Keratinocyte (primary cell): ENCODE measurements at regions not wholly inside any gene's neighbourhood (a gene's known extent, or its start where the extent isn't known, plus 50 kb on each side); places are given as distances from the start of the nearest gene placed in this dataset.

Source experiments
- DNase-seq: peaks from one replicate; pipeline ENCODE4 v3.0.0-alpha.2; 2011; ENCODE audit warnings: low read depth, missing footprints, low spot score
- FAIRE-seq: peaks from 2 replicates; lab custom pipeline; 2011; peaks lifted over from hg19 to GRCh38; lab: Jason Lieb, UNC
- H2AFZ ChIP-seq: 2 replicates; pipeline ENCODE4 v1.6.0; 2012; ENCODE audit warnings: low read length, control low read depth, inconsistent platforms; ENCODE audit not compliant: control insufficient read depth
- H3K27ac ChIP-seq: 2 replicates; pipeline ENCODE4 v1.5.1; 2011; ENCODE audit warnings: low read length; ENCODE audit not compliant: control insufficient read depth, insufficient read depth
- H3K27me3 ChIP-seq: 3 replicates; pipeline ENCODE4 v1.6.0; 2011; ENCODE audit warnings: low read length; ENCODE audit not compliant: control insufficient read depth, insufficient read depth; ENCODE audit errors: extremely low read depth
- H3K36me3 ChIP-seq, 2 experiments: 2 replicates in 1 of 2; 3 replicates in 1 of 2; pipeline ENCODE4 v1.5.1; 2011; ENCODE audit warnings: low read length in 2 of 2, mild to moderate bottlenecking in 1 of 2; ENCODE audit not compliant: control insufficient read depth in 2 of 2, insufficient read depth in 2 of 2; ENCODE audit errors: extremely low read depth in 1 of 2
- H3K4me1 ChIP-seq: 3 replicates; pipeline ENCODE4 v1.5.1; 2011; ENCODE audit warnings: low read length; ENCODE audit not compliant: control insufficient read depth, insufficient read depth; ENCODE audit errors: extremely low read depth
- H3K4me2 ChIP-seq: 3 replicates; pipeline ENCODE4 v1.6.0; 2011; ENCODE audit warnings: low read depth, low read length; ENCODE audit not compliant: control insufficient read depth, insufficient read depth; ENCODE audit errors: extremely low read depth
- H3K4me3 ChIP-seq, 3 experiments: fragments of 200-600 bp in 1 of 3; sonication (generic) in 1 of 3; 2 replicates in 2 of 3; 3 replicates in 1 of 3; pipeline ENCODE4 v1.5.1; 2011 to 2016; ENCODE audit warnings: low read length in 3 of 3, mild to moderate bottlenecking in 3 of 3, control low read depth in 2 of 3, inconsistent platforms in 1 of 3, low read depth in 1 of 3, mixed read lengths in 1 of 3, mixed run types in 1 of 3, moderate library complexity in 1 of 3; ENCODE audit not compliant: control insufficient read depth in 2 of 3, insufficient read depth in 2 of 3; ENCODE audit errors: extremely low read depth in 1 of 3
- H3K79me2 ChIP-seq: 2 replicates; pipeline ENCODE4 v1.6.0; 2012; ENCODE audit warnings: low read length; ENCODE audit not compliant: control insufficient read depth, insufficient read depth
- H3K9ac ChIP-seq: 3 replicates; pipeline ENCODE4 v1.6.0; 2011; ENCODE audit warnings: low read length; ENCODE audit not compliant: control insufficient read depth, insufficient read depth; ENCODE audit errors: extremely low read depth
- H3K9me1 ChIP-seq: 3 replicates; pipeline ENCODE4 v1.6.0; 2011; ENCODE audit warnings: low read length; ENCODE audit not compliant: control insufficient read depth, insufficient read depth; ENCODE audit errors: extremely low read depth
- H3K9me3 ChIP-seq: 2 replicates; pipeline ENCODE4 v1.5.1; 2012; ENCODE audit warnings: low read depth, low read length; ENCODE audit not compliant: control insufficient read depth
- H4K20me1 ChIP-seq: 3 replicates; pipeline ENCODE4 v1.6.0; 2011; ENCODE audit warnings: low read length; ENCODE audit not compliant: control insufficient read depth, insufficient read depth; ENCODE audit errors: extremely low read depth
- CTCF ChIP-seq, 3 experiments: IDR thresholded peaks in 1 of 3; conservative IDR thresholded peaks in 1 of 3; optimal IDR thresholded peaks in 1 of 3; 2 replicates in 2 of 3; 3 replicates in 1 of 3; pipeline versions ENCODE3 to v1.5.1; 2011; ENCODE audit warnings: low read length in 3 of 3, mild to moderate bottlenecking in 3 of 3, moderate library complexity in 2 of 3, control low read depth in 1 of 3, inconsistent platforms in 1 of 3; ENCODE audit not compliant: insufficient read depth in 2 of 3; ENCODE audit errors: extremely low read depth in 1 of 3
- EZH2 ChIP-seq: IDR thresholded peaks from one replicate; pipeline ENCODE4 v1.6.1; 2012; ENCODE audit warnings: inconsistent platforms, mild to moderate bottlenecking, low read length, moderate library complexity
- dilution Hi-C: fragments of 300-500 bp; cut with MboI; formaldehyde crosslinking; loops from one replicate; pipeline ENCODE4 v1.7.0; 2020; ENCODE audit warnings: low sequenced_read_pairs; ENCODE audit not compliant: extremely low pct_ligation_motif_present

- Histone ChIP-seq H4K20me1 (no peaks in the 10 kb centered on the region), H2AFZ (peak overlapping the region; percentile 63), H3K4me2 (peak overlapping the region; percentile 23), H3K27me3 (no peaks in the 10 kb centered on the region), H3K9me1 (no peaks in the 10 kb centered on the region), H3K9me3 (no peaks in the 10 kb centered on the region), H3K9ac (no peak overlapping the region), H3K27ac (no peak overlapping the region), H3K4me3 (no peak overlapping the region), H3K79me2 (no peaks in the 10 kb centered on the region), H3K36me3 (no peaks in the 10 kb centered on the region), H3K4me1 (peaks cover 31% of the 10 kb centered on the region)
- dilution Hi-C loops = no loop called here
- peak; percentile 82 for FAIRE-seq
- peak; percentile 7 for DNase-seq
- TF ChIP-seq CTCF (optimal IDR thresholded peaks at IDR 0.05 in 1 of 3, IDR thresholded peaks at IDR 0.05 in 1 of 3, conservative IDR thresholded peaks at IDR 0.05 in 1 of 3; ENCODE audit: extremely low read depth in 1 of 3, insufficient read depth in 2 of 3, low read length in 3 of 3) (no peak), EZH2 (no peak)
Measured at GRCh38 chr3:160616716-160617115, 51.3 kb upstream of the KPNA4 start.

- DNase-seq (no peak), FAIRE-seq (no peak)
- Histone ChIP-seq H3K4me3 (no peak overlapping the region), H3K79me2 (no peaks in the 10 kb centered on the region), H3K27me3 (no peaks in the 10 kb centered on the region), H3K9me1 (no peaks in the 10 kb centered on the region), H3K36me3 (no peaks in the 10 kb centered on the region), H3K9me3 (no peaks in the 10 kb centered on the region), H3K4me1 (peaks cover 31% of the 10 kb centered on the region), H3K9ac (no peak overlapping the region), H3K27ac (no peak overlapping the region), H2AFZ (no peak overlapping the region), H3K4me2 (peak overlapping the region; percentile 9), H4K20me1 (no peaks in the 10 kb centered on the region)
- TF ChIP-seq EZH2 (no peak), CTCF (optimal IDR thresholded peaks at IDR 0.05 in 1 of 3, IDR thresholded peaks at IDR 0.05 in 1 of 3, conservative IDR thresholded peaks at IDR 0.05 in 1 of 3; ENCODE audit: extremely low read depth in 1 of 3, insufficient read depth in 2 of 3, low read length in 3 of 3) (no peak)
- dilution Hi-C loops = no loop called here
Measured at GRCh38 chr3:160616311-160616710, 50.9 kb upstream of the KPNA4 start.
